ENCODE measurements at regions not wholly inside any gene's neighbourhood (a gene's known extent, or its start where the extent isn't known, plus 50 kb on each side); places are given as distances from the start of the nearest gene placed in this dataset.

DNA sequence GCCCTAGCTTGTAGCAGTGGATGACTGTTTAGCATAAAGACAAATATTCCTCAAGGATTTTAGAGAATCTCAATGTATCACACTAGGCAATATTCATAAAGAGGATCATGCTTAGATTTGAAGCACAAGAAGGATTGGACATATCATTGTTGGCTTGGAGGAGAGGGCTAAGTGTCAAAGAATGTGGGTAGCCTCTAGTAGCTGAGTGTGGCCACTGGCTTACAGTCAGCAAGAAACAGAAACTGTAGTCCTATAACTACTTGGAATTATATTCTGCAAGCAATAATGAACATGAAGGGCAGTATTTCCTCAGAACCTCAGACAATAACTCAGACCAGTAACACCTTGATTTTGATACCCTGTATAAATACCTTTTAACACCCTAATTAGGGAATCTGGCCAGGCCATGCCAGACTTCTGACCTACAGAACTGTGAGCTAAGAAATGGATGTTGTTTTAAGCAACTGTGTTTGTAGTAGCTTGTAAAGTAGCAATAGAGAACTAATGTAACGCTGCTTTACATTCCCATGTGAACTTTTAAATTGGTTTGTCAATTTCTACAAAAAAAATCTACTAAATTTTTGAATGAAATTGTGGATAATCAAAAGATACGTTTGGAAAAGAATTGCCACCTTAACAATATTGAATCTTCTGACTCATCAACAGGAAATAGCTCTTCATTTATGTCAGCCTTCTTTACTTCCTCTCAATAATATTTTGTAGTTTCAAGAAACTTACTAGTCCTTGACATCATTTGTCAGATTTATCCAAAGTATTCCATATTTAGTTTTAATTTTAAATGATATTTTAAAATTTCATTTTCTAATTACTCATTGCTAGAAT is 65.2 kb upstream of the RSPO3 start:
- TF ChIP-seq POLR2A (IDR thresholded peaks at IDR 0.05) (no peak), CTCF (IDR thresholded peaks at IDR 0.05) (no peak)
